NCI-H2196 (cell line): ENCODE measurements at regions not wholly inside any gene's neighbourhood (a gene's known extent, or its start where the extent isn't known, plus 50 kb on each side); places are given as distances from the start of the nearest gene placed in this dataset.

Source experiments
- DNase-seq: peaks from one replicate; lab custom pipeline; 2025; ENCODE audit not compliant: unreplicated experiment; lab: John Stamatoyannopoulos, UW

- DNase-seq: no peak
Observed at GRCh38 chr2:129299756-129300155, 679.7 kb upstream of the RAB6C start.

GRCh38 chr2:129300456-129300855, 679.0 kb upstream of the RAB6C start:
- no peak for DNase-seq

- DNase-seq: no peak
Observed at GRCh38 chr2:129301431-129301913, 678.0 kb upstream of the RAB6C start.

GRCh38 chr2:129302106-129302505, 677.4 kb upstream of the RAB6C start:
- DNase-seq: no peak

GRCh38 chr2:129302561-129303183, 676.8 kb upstream of the RAB6C start:
- DNase-seq: no peak

GRCh38 chr2:129314120-129314519, 665.3 kb upstream of the RAB6C start:
- no peak for DNase-seq

GRCh38 chr2:129318581-129319421, 660.7 kb upstream of the RAB6C start:
- no peak for DNase-seq

GRCh38 chr2:129319422-129319717, 660.1 kb upstream of the RAB6C start:
- no peak for DNase-seq

- DNase-seq: no peak
Observed at GRCh38 chr2:129320288-129320687, 659.2 kb upstream of the RAB6C start.

- DNase-seq: no peak
Observed at GRCh38 chr2:129324349-129324748, 655.1 kb upstream of the RAB6C start.

- no peak for DNase-seq
Observed at GRCh38 chr2:129325151-129325550, 654.3 kb upstream of the RAB6C start.

GRCh38 chr2:129329574-129329973, 649.9 kb upstream of the RAB6C start:
- no peak for DNase-seq

- DNase-seq: no peak
Observed at GRCh38 chr2:129330504-129330903, 649.0 kb upstream of the RAB6C start.

GRCh38 chr2:129331638-129332037, 647.8 kb upstream of the RAB6C start:
- DNase-seq: no peak

- no peak for DNase-seq
Observed at GRCh38 chr2:129334128-129334527, 645.3 kb upstream of the RAB6C start.

GRCh38 chr2:129334696-129335410, 644.6 kb upstream of the RAB6C start:
- no peak for DNase-seq

GRCh38 chr2:129336276-129336675, 643.2 kb upstream of the RAB6C start:
- no peak for DNase-seq

GRCh38 chr2:129337076-129337475, 642.4 kb upstream of the RAB6C start:
- no peak for DNase-seq

GRCh38 chr2:129345540-129345939, 633.9 kb upstream of the RAB6C start:
- no peak for DNase-seq

- DNase-seq: no peak
Observed at GRCh38 chr2:129347486-129348217, 631.8 kb upstream of the RAB6C start.

- DNase-seq: no peak
Observed at GRCh38 chr2:129354631-129355030, 624.8 kb upstream of the RAB6C start.
